Lung (tissue), 11 donors: ENCODE measurements at regions not wholly inside any gene's neighbourhood (a gene's known extent, or its start where the extent isn't known, plus 50 kb on each side); places are given as distances from the start of the nearest gene placed in this dataset.

Experiments
- ATAC-seq: fragments of 200-7000 bp; cut with Tn5 transposase; one replicate; pipeline ENCODE4 v1.9.1; 2020; ENCODE audit warnings: moderate number of reproducible peaks; ENCODE audit not compliant: insufficient read depth, low FRiP score
- DNase-seq, 3 donors: peaks; one replicate each; pipeline ENCODE4 v3.0.0-alpha.2; 2013 to 2017
- H3K27ac ChIP-seq, 2 donors: one replicate each; pipeline ENCODE4 v1.5.1; 2013; ENCODE audit warnings: mild to moderate bottlenecking in 2 of 2, moderate library complexity in 2 of 2, control low read depth in 1 of 2, inconsistent platforms in 1 of 2, low read depth in 1 of 2, low read length in 1 of 2
- H3K27me3 ChIP-seq, 3 donors: one replicate each; pipeline ENCODE4 v1.5.1; 2013; ENCODE audit warnings: low read length in 2 of 3; ENCODE audit not compliant: control insufficient read depth in 3 of 3, insufficient read depth in 3 of 3
- H3K36me3 ChIP-seq, 4 donors: one replicate each; pipeline ENCODE4 v1.5.1; 2013; ENCODE audit warnings: low read length in 4 of 4, mild to moderate bottlenecking in 1 of 4, moderate library complexity in 1 of 4; ENCODE audit not compliant: control insufficient read depth in 4 of 4, insufficient read depth in 4 of 4
- H3K4me1 ChIP-seq, 5 donors: one replicate each; pipeline ENCODE4 v1.5.1; 2013; ENCODE audit warnings: low read length in 5 of 5, mild to moderate bottlenecking in 2 of 5, moderate library complexity in 1 of 5; ENCODE audit not compliant: control insufficient read depth in 5 of 5, insufficient read depth in 5 of 5
- H3K4me3 ChIP-seq: one replicate; pipeline ENCODE4 v1.5.1; 2013; ENCODE audit warnings: mild to moderate bottlenecking, control low read depth, moderate library complexity
- H3K9ac ChIP-seq, 2 donors: one replicate each; pipeline ENCODE4 v1.5.1; 2013; ENCODE audit warnings: low read length in 2 of 2, control low read depth in 1 of 2; ENCODE audit not compliant: insufficient read depth in 1 of 2
- H3K9me3 ChIP-seq, 4 donors: one replicate each; pipeline ENCODE4 v1.5.1; 2013; ENCODE audit warnings: low read length in 3 of 4, mild to moderate bottlenecking in 1 of 4, moderate library complexity in 1 of 4; ENCODE audit not compliant: control insufficient read depth in 4 of 4, insufficient read depth in 3 of 4
- CTCF ChIP-seq: IDR thresholded peaks from 2 replicates; pipeline ENCODE4 v1.5.1; 2012; ENCODE audit warnings: mild to moderate bottlenecking; ENCODE audit errors: control extremely low read depth, extremely low read depth
- WGBS, 2 donors: extraction: QIAGEN DNeasy Blood & Tissue Kit; methylation state at CpG; one replicate each; pipeline ENCODE4 v1.1.7; 2013; 5-methylcytosine and 5-hydroxymethylcytosine counted together
- donor health status: control.
- donor health status: control.
- donor health status: Bipolar disorder and iron deficiency.
- donor health status: healthy.
- donor health status: DM: yes; HTN: yes; CAD: no.

- WGBS, 2 donors, result 92 to 97% methylated on average over 9 of the region's 9 CpGs
- H3K9me3 ChIP-seq, result peaks cover 0 to 40% (median 8%) of the 10 kb centered on the region in 4 donors
Measured at GRCh38 chr12:82209533-82209932, 148.7 kb downstream of the CCDC59 start.

GRCh38 chr12:82207556-82207955, 150.6 kb downstream of the CCDC59 start:
- H3K27me3 ChIP-seq, result no peaks in the 10 kb centered on the region
- no peak for TF ChIP-seq CTCF
- H3K27ac ChIP-seq, result no peak overlapping the region
- H3K9me3 ChIP-seq, result peaks cover 0 to 40% (median 9%) of the 10 kb centered on the region in 4 donors
- no peaks in the 10 kb centered on the region for H3K4me1 ChIP-seq
- no peak overlapping the region for H3K4me3 ChIP-seq
- H3K36me3 ChIP-seq, result no peaks in the 10 kb centered on the region
- no peak for DNase-seq
- no peak for ATAC-seq
- no peak overlapping the region for H3K9ac ChIP-seq

More at GRCh38 chr12:82209533-82209932, 148.7 kb downstream of the CCDC59 start:
- H3K9ac ChIP-seq, result no peak overlapping the region
- H3K4me3 ChIP-seq, result no peak overlapping the region
- H3K4me1 ChIP-seq, result no peaks in the 10 kb centered on the region
- no peak for TF ChIP-seq CTCF
- no peaks in the 10 kb centered on the region for H3K27me3 ChIP-seq
- H3K36me3 ChIP-seq, result no peaks in the 10 kb centered on the region
- H3K27ac ChIP-seq, result no peak overlapping the region
- no peak for DNase-seq
- no peak for ATAC-seq

GRCh38 chr12:82203086-82203485, 155.1 kb downstream of the CCDC59 start:
- H3K4me3 ChIP-seq, result no peak overlapping the region
- TF ChIP-seq CTCF, result no peak
- H3K9ac ChIP-seq, result no peak overlapping the region
- no peaks in the 10 kb centered on the region for H3K36me3 ChIP-seq
- no peaks in the 10 kb centered on the region for H3K27me3 ChIP-seq
- DNase-seq (no peak), ATAC-seq (no peak)
- H3K27ac ChIP-seq, result no peak overlapping the region
- no peaks in the 10 kb centered on the region for H3K4me1 ChIP-seq
- H3K9me3 ChIP-seq, result peaks cover 0 to 22% (median 3%) of the 10 kb centered on the region in 4 donors
- 89 to 90% methylated on average over 4 of the region's 4 CpGs for WGBS, 2 donors

- Histone ChIP-seq H3K4me3 (no peak overlapping the region), H3K9ac (no peak overlapping the region), H3K27me3 (no peaks in the 10 kb centered on the region), H3K27ac (no peak overlapping the region), H3K9me3 (peaks cover 0 to 2% (median 0%) of the 10 kb centered on the region in 4 donors), H3K4me1 (no peaks in the 10 kb centered on the region), H3K36me3 (no peaks in the 10 kb centered on the region)
- WGBS, 2 donors, result 90 to 94% methylated on average over 2 of the region's 2 CpGs
- DNase-seq, result no peak
- no peak for TF ChIP-seq CTCF
- ATAC-seq, result no peak
Measured at GRCh38 chr12:82187595-82187994, 170.6 kb downstream of the CCDC59 start.
